ENCODE measurements at regions not wholly inside any gene's neighbourhood (a gene's known extent, or its start where the extent isn't known, plus 50 kb on each side); places are given as distances from the start of the nearest gene placed in this dataset.

DNA sequence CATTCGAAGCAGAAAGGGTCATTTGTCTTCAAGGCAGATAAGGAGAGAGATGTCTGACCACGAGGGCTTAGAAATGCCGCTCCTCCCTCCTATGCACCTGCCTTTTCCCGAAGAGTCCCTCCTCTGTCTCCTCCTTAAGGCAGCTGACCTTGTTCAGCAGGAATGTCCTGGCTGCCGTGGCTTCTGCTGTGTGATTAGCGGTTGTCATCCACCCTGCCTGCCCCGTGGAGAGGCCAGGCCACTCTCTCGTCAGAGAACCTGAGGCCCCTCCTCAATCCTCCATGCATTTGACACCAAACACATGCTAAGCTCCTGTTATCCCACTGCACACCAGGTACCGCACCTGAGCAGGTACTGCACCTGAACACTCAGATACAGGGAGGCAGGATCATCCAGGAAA, 834.6 kb downstream of the TBC1D22A start:
- H3K36me3 Mint-ChIP-seq, result no peaks in the 10 kb centered on the region
- no peak for TF ChIP-seq CTCF (IDR thresholded peaks at IDR 0.05)
- no peaks in the 10 kb centered on the region for H3K4me1 ChIP-seq (ENCODE audit: control insufficient read depth, insufficient read depth, low read length)
- H3K36me3 ChIP-seq (ENCODE audit: control insufficient read depth, insufficient read depth, low read length), result no peaks in the 10 kb centered on the region
- H3K27ac ChIP-seq (ENCODE audit: low read length), result no peak overlapping the region
- no peak overlapping the region for H3K4me3 ChIP-seq (ENCODE audit: low read length)
- no peak overlapping the region for H3K27ac Mint-ChIP-seq
- no peaks in the 10 kb centered on the region for H3K4me1 Mint-ChIP-seq
- ATAC-seq (no peak), DNase-seq (no peak)
- H3K9me3 ChIP-seq (ENCODE audit: control insufficient read depth, insufficient read depth, low read length), result no peaks in the 10 kb centered on the region
- 73% methylated on average over 9 of the region's 9 CpGs for WGBS (ENCODE audit: insufficient coverage)
- intact Hi-C loops (cut with micrococcal nuclease), result no loop called here
- no peak overlapping the region for H3K4me3 Mint-ChIP-seq
- H3K9me3 Mint-ChIP-seq, result no peaks in the 10 kb centered on the region
- no peaks in the 10 kb centered on the region for H3K27me3 ChIP-seq (ENCODE audit: control insufficient read depth, insufficient read depth, low read length)
- peaks cover 7 to 18% of the 10 kb centered on the region in 2 donors for H3K27me3 Mint-ChIP-seq (ENCODE audit: low read depth in 2 of 2)

GRCh38 chr22:47596176-47596690, 833.8 kb downstream of the TBC1D22A start:
- intact Hi-C loops (cut with micrococcal nuclease), result no loop called here
- ATAC-seq (no peak), DNase-seq (no peak)
- no peak for TF ChIP-seq CTCF (IDR thresholded peaks at IDR 0.05)
- H3K27ac ChIP-seq (ENCODE audit: low read length), result no peak overlapping the region
- Mint-ChIP-seq H3K4me1 (no peaks in the 10 kb centered on the region), H3K36me3 (no peaks in the 10 kb centered on the region), H3K27me3 (ENCODE audit: low read depth in 2 of 2) (peaks cover 3 to 10% of the 10 kb centered on the region in 2 donors), H3K9me3 (no peaks in the 10 kb centered on the region), H3K27ac (no peak overlapping the region), H3K4me3 (no peak overlapping the region)
- no peaks in the 10 kb centered on the region for H3K36me3 ChIP-seq (ENCODE audit: control insufficient read depth, insufficient read depth, low read length)
- no peak overlapping the region for H3K4me3 ChIP-seq (ENCODE audit: low read length)
- 83% methylated on average over 9 of the region's 9 CpGs for WGBS (ENCODE audit: insufficient coverage)
- H3K9me3 ChIP-seq (ENCODE audit: control insufficient read depth, insufficient read depth, low read length), result no peaks in the 10 kb centered on the region
- H3K4me1 ChIP-seq (ENCODE audit: control insufficient read depth, insufficient read depth, low read length), result no peaks in the 10 kb centered on the region
- H3K27me3 ChIP-seq (ENCODE audit: control insufficient read depth, insufficient read depth, low read length), result no peaks in the 10 kb centered on the region

DNA sequence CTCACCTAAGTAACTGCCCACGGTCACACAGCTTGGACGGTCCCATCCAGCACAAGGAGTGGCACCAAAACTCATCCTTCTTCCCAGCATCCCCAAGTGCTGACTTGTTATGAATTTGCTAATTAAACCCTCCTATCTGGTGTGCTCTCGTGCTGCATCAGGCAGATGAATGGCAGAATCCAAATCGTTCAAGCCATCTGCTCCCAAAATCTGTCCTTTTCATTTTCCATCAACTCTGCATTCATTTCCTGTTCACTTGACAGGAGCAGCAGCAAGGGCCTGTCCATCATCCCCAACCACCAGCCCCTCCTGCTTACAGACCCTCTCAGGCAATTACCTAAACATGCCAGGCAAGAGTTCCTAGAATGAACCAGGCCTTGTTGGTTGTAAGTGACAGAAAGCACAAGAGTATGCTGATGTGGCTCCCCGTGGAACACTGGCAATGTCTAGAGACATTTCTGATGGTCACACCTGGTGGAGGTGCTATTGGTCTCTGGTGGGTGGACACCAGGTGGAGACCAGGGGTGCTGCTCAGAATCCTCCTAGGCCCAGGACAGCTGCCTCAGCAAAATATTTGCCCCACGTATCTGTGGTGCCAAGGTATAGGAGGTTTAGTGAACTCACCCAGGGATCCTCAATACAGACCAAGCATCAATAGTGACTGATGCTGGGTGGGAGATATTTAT, 832.5 kb downstream of the TBC1D22A start:
- no peaks in the 10 kb centered on the region for H3K9me3 Mint-ChIP-seq
- Histone ChIP-seq H3K4me3 (ENCODE audit: low read length) (no peak overlapping the region), H3K36me3 (ENCODE audit: control insufficient read depth, insufficient read depth, low read length) (no peaks in the 10 kb centered on the region), H3K4me1 (ENCODE audit: control insufficient read depth, insufficient read depth, low read length) (no peaks in the 10 kb centered on the region), H3K9me3 (ENCODE audit: control insufficient read depth, insufficient read depth, low read length) (no peaks in the 10 kb centered on the region), H3K27me3 (ENCODE audit: control insufficient read depth, insufficient read depth, low read length) (no peaks in the 10 kb centered on the region), H3K27ac (ENCODE audit: low read length) (no peak overlapping the region)
- intact Hi-C loops (cut with micrococcal nuclease), result no loop called here
- no peak overlapping the region for H3K4me3 Mint-ChIP-seq
- H3K27me3 Mint-ChIP-seq (ENCODE audit: low read depth in 2 of 2), result peaks cover 0 to 5% of the 10 kb centered on the region in 2 donors
- ATAC-seq, result no peak
- WGBS (ENCODE audit: insufficient coverage), result 85% methylated on average over 6 of the region's 6 CpGs
- TF ChIP-seq CTCF (IDR thresholded peaks at IDR 0.05), result no peak
- no peak overlapping the region for H3K27ac Mint-ChIP-seq
- no peaks in the 10 kb centered on the region for H3K4me1 Mint-ChIP-seq
- H3K36me3 Mint-ChIP-seq, result no peaks in the 10 kb centered on the region
- DNase-seq, result no peak

DNA sequence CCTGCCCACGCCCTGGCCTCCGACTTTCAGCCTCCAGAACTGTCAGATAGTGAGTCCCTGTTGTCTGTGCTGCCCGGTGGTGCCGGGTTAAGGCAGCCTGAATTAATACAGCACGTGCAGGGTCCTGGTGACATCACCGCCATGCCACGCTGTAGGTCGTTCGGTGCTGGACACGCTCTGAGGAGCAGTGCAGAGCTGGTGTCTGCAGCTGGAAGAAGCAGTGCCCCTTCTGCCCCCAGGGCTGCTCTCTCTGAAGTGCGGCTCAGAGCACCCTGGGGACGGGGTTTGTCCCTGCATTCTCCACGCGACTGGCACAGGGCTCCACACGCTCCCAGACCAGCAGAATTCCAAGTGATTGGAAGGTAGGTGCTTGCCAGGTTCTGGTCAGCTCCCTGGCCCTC, 831.5 kb downstream of the TBC1D22A start:
- Histone ChIP-seq H3K4me1 (ENCODE audit: control insufficient read depth, insufficient read depth, low read length) (no peaks in the 10 kb centered on the region), H3K4me3 (ENCODE audit: low read length) (no peak overlapping the region), H3K36me3 (ENCODE audit: control insufficient read depth, insufficient read depth, low read length) (no peaks in the 10 kb centered on the region), H3K27me3 (ENCODE audit: control insufficient read depth, insufficient read depth, low read length) (no peaks in the 10 kb centered on the region), H3K9me3 (ENCODE audit: control insufficient read depth, insufficient read depth, low read length) (no peaks in the 10 kb centered on the region), H3K27ac (ENCODE audit: low read length) (no peak overlapping the region)
- H3K27me3 Mint-ChIP-seq (ENCODE audit: low read depth in 2 of 2), result no peaks in the 10 kb centered on the region
- no peak overlapping the region for H3K4me3 Mint-ChIP-seq
- TF ChIP-seq CTCF (IDR thresholded peaks at IDR 0.05), result no peak
- no peaks in the 10 kb centered on the region for H3K4me1 Mint-ChIP-seq
- no peaks in the 10 kb centered on the region for H3K9me3 Mint-ChIP-seq
- no peak for ATAC-seq
- DNase-seq, result no peak
- 84% methylated on average over 15 of the region's 15 CpGs for WGBS (ENCODE audit: insufficient coverage)
- intact Hi-C loops (cut with micrococcal nuclease), result no loop called here
- no peaks in the 10 kb centered on the region for H3K36me3 Mint-ChIP-seq
- no peak overlapping the region for H3K27ac Mint-ChIP-seq
